ENCODE measurements at regions not wholly inside any gene's neighbourhood (a gene's known extent, or its start where the extent isn't known, plus 50 kb on each side); places are given as distances from the start of the nearest gene placed in this dataset.

DNA sequence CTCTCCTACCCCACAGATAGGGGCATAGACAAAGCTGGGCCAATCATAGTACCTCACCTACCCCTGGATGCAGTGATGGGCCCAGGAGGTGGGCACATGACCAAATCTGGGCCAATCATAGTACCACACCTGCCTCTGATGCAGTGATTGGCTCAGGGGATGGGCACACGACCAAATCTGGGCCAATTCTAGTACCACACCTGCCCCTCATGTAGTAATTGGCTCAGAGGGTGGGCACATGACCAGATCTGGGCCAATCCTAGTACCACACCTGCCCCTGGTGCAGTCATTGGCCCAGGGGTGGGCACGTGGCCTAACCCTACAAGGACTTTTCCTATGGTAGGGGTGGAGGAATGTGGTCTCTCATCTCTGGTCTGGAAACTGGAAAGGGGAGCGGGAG is 56.9 kb upstream of the MEF2A start:
- no peak for DNase-seq (ENCODE audit: low read depth)

DNA sequence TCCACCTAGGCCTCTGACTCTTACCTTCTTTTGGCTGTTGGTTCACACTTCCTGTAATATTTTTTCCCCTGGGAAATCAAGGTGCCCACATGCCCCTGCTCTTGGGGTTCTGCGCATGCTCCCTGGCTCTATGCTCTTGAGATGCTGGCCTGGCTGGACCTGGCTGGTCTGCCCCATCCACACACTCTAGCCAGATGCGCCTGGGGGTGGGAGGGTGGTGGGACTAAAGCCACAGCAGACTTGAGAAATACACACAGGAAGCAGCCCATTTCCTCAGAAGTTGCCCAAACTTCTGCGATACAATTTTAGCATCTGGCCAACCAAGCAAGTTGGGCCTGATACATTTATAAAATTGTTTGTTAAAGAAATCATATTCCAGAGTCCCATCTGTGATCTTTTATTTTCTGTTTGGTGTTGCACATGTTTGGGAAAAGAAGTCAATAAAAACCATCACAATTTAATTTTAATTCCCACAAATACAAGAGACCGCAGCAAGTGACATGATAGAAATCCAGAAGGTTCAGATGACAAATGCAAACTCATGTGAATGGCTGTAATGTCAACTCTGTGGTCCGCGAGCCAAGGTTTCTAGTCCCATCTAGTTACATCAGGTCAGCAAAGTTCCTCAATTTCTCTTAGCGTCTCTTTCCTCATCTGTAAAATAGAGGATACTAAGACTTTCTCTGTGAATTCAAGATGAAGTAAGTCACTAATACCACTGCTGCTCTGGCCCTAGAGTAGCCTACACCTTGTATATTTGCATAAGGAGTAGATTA is 55.9 kb upstream of the MEF2A start:
- DNase-seq (ENCODE audit: low read depth), result no peak

DNA sequence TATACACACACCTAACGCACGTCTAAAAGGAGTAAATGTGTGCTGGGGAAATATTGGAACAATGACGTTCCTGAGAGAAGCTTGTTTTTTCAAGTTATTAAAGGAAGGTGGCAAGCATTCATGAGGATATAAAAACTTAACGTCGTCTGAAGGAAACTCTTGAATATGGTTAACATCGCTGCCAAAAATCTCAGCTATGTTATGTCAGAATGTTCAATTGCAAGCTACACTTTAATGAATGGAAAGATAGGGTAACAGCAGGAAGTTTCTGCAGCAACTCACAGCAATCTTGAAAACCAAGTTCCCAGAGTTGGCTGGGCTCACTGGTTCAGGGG is 54.3 kb upstream of the MEF2A start:
- no peak for DNase-seq (ENCODE audit: low read depth)

DNA sequence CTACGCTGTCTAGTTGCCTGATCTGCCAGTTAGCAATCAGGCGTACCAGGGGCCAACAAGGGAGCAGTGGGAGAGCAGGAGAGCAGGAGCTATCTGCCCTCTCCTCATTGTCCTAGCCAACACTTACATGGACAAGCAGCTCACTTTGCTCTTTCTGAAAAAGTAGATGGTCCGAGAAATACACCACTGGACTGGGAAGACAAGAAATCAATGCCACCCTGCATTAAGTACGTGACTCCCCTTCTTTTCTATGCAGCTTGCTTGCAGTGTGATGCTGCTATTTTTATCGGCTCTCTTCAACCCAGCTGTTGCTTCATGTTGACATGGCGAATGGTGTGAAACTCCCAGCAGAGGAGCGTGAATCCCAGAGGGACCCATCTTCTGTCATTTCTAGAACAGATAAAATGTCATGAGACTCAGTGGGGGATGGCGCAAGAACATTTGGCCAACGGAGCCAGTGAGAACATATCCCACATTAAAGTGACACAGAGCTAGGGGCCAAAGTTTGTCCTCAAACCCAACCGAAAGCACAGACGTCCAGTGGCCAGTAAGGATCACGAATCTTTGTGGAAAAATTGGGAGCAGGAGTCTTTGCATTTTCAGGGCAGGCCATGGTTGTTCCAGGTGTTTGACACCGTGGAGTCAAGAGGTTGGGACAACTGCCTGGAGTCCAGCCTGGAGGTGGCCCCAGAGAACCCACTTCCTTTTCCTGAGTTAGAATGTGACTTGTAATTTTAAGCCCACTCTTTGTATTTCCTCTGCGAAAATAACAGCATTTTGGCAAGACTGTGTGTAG is 53.7 kb upstream of the MEF2A start:
- no peak for DNase-seq (ENCODE audit: low read depth)

DNA sequence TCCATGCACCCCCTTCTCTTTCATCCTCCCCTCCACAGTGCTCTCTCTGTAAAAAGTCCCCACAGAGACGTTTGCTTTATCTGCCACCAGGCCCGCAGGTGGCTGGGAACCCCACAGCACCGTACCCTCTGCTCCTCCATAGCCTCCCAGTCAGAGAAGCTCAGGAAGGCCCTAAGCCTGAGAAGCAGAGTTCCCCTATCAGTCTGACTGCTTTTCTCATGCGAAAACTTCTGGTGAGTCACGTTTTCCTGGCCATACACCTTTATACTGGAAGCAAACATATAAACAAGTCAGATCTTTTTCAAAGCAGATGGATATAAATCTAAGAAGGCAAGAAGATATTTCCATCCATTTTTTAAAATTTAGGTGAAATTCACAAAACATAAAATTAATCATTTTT is 51.5 kb upstream of the MEF2A start:
- no peak for DNase-seq (ENCODE audit: low read depth)

All from activated T-helper 1 cell treated with Interleukin-2 at 50 U/mL for 16 hours (primary cell).